IMR-90 (cell line): ENCODE measurements at regions not wholly inside any gene's neighbourhood (a gene's known extent, or its start where the extent isn't known, plus 50 kb on each side); places are given as distances from the start of the nearest gene placed in this dataset.

Experiments used
- ATAC-seq: fragments of 200-7000 bp; cut with Tn5 transposase; 2 replicates; pipeline ENCODE4 v1.9.1; 2020; ENCODE audit warnings: low read depth, mild to moderate bottlenecking, moderate library complexity
- BruUV-seq: library from RNA; stranded (reverse); fragments of 400-500 nt; replicated peaks from 2 replicates; lab custom pipeline; 2021; lab: Mats Ljungman, UMichigan
- CTCF ChIA-PET: fragments of 300-600 bp; formaldehyde crosslinking; extraction: SDS; loops from one replicate; lab custom pipeline; 2021; ENCODE audit warnings: antibody characterized with exemption; lab: Yijun Ruan, JAX
- POLR2A ChIA-PET: fragments of 300-600 bp; sonication (Branson Sonifier 250); formaldehyde crosslinking; loops from one replicate; lab custom pipeline; 2022; ENCODE audit warnings: antibody characterized with exemption; ENCODE audit not compliant: unreplicated experiment; lab: Charles Lee
- DNase-seq: peaks from one replicate; pipeline ENCODE4 v3.0.0; 2013
- H2AFZ ChIP-seq: replicated peaks from 2 replicates; pipeline ENCODE3; 2013; ENCODE audit warnings: low read length, mild to moderate bottlenecking; ENCODE audit not compliant: poor library complexity
- H2AK5ac ChIP-seq: 2 replicates; pipeline ENCODE4 v1.6.1; 2013; ENCODE audit warnings: low read depth, low read length, inconsistent platforms
- H2AK9ac ChIP-seq: replicated peaks from 2 replicates; pipeline ENCODE3; 2013; ENCODE audit warnings: mild to moderate bottlenecking, low read depth, low read length, moderate library complexity; ENCODE audit not compliant: poor library complexity
- H2BK120ac ChIP-seq: 2 replicates; pipeline ENCODE4 v1.6.1; 2013; ENCODE audit warnings: low read depth, low read length, inconsistent platforms
- H2BK15ac ChIP-seq: 3 replicates; pipeline ENCODE4 v1.6.1; 2013; ENCODE audit warnings: low read depth, low read length, inconsistent platforms
- H2BK20ac ChIP-seq: 2 replicates; pipeline ENCODE4 v1.6.1; 2013; ENCODE audit warnings: low read depth, mild to moderate bottlenecking, inconsistent platforms, low read length, moderate library complexity
- H2BK5ac ChIP-seq: 2 replicates; pipeline ENCODE4 v1.6.1; 2013; ENCODE audit warnings: mild to moderate bottlenecking, low read depth, low read length, inconsistent platforms; ENCODE audit not compliant: poor library complexity, severe bottlenecking
- H3K14ac ChIP-seq: replicated peaks from 2 replicates; pipeline ENCODE4 v1.6.1; 2013; ENCODE audit warnings: low read depth, low read length, inconsistent platforms
- H3K18ac ChIP-seq: 2 replicates; pipeline ENCODE4 v1.6.1; 2013; ENCODE audit warnings: low read depth, low read length, control low read depth
- H3K23ac ChIP-seq: 2 replicates; pipeline ENCODE4 v1.6.1; 2013; ENCODE audit warnings: low read depth, low read length, inconsistent platforms
- H3K27ac ChIP-seq: 2 replicates; pipeline ENCODE4 v1.5.1; 2013; ENCODE audit warnings: mild to moderate bottlenecking, control low read depth, low read length; ENCODE audit not compliant: insufficient read depth
- H3K27me3 ChIP-seq: 2 replicates; pipeline ENCODE4 v1.6.1; 2013; ENCODE audit warnings: low read length; ENCODE audit not compliant: control insufficient read depth, insufficient read depth
- H3K36me3 ChIP-seq: 2 replicates; pipeline ENCODE4 v1.6.1; 2013; ENCODE audit warnings: low read length, mixed read lengths; ENCODE audit not compliant: control insufficient read depth, insufficient read depth
- H3K4ac ChIP-seq: 2 replicates; pipeline ENCODE4 v1.6.1; 2013; ENCODE audit warnings: low read depth, low read length, inconsistent platforms
- H3K4me1 ChIP-seq: 2 replicates; pipeline ENCODE4 v1.6.1; 2013; ENCODE audit warnings: low read length, mixed read lengths; ENCODE audit not compliant: control insufficient read depth, insufficient read depth
- H3K4me2 ChIP-seq: 2 replicates; pipeline ENCODE4 v1.6.1; 2013; ENCODE audit warnings: low read depth, mild to moderate bottlenecking, control low read depth, low read length, moderate library complexity
- H3K4me3 ChIP-seq: 2 replicates; pipeline ENCODE4 v1.5.1; 2013; ENCODE audit warnings: low read depth, mild to moderate bottlenecking, control low read depth, low read length, moderate library complexity; ENCODE audit not compliant: insufficient read depth
- H3K56ac ChIP-seq: 2 replicates; pipeline ENCODE4 v1.6.1; 2013; ENCODE audit warnings: low read length, inconsistent platforms; ENCODE audit not compliant: insufficient read depth; ENCODE audit errors: extremely low read depth
- H3K79me1 ChIP-seq, 2 experiments: 2 replicates each; pipeline ENCODE4 v1.6.1; 2013; ENCODE audit warnings: low read length in 2 of 2, inconsistent platforms in 1 of 2, low read depth in 1 of 2
- H3K9ac ChIP-seq: 2 replicates; pipeline ENCODE4 v1.6.1; 2013; ENCODE audit warnings: low read depth, low read length, control low read depth
- H3K9me1 ChIP-seq: 2 replicates; pipeline ENCODE4 v1.6.1; 2013; ENCODE audit warnings: low read length, inconsistent platforms; ENCODE audit not compliant: insufficient read depth
- H3K9me3 ChIP-seq: 2 replicates; pipeline ENCODE4 v1.6.1; 2013; ENCODE audit warnings: low read length; ENCODE audit not compliant: control insufficient read depth, insufficient read depth
- H4K20me1 ChIP-seq: 2 replicates; pipeline ENCODE4 v1.6.1; 2013; ENCODE audit warnings: low read length, inconsistent platforms; ENCODE audit not compliant: insufficient read depth
- H4K5ac ChIP-seq: 2 replicates; pipeline ENCODE4 v1.6.1; 2013; ENCODE audit warnings: mild to moderate bottlenecking, low read depth, low read length, control low read depth
- H4K8ac ChIP-seq, 2 experiments: 2 replicates each; pipeline ENCODE4 v1.6.1; 2013; ENCODE audit warnings: low read depth in 2 of 2, low read length in 2 of 2, control low read depth in 1 of 2, inconsistent platforms in 1 of 2
- H4K91ac ChIP-seq: 2 replicates; pipeline ENCODE4 v1.6.1; 2013; ENCODE audit warnings: low read depth, low read length, inconsistent platforms; ENCODE audit not compliant: insufficient read depth
- BHLHE40 ChIP-seq: fragments of 150-350 bp; IDR thresholded peaks from 2 replicates; pipeline ENCODE4 v1.6.1; 2016; ENCODE audit warnings: mild to moderate bottlenecking, low read depth, low read length
- FOS ChIP-seq: fragments of 150-350 bp; IDR thresholded peaks from 2 replicates; pipeline ENCODE4 v1.6.1; 2016; ENCODE audit warnings: low read depth, low read length
- MAZ ChIP-seq: IDR thresholded peaks from 2 replicates; pipeline ENCODE4 v1.6.1; 2012; ENCODE audit warnings: low read depth, mild to moderate bottlenecking, low read length, improper control_type of control experiment, moderate library complexity, borderline replicate concordance
- RFX5 ChIP-seq: IDR thresholded peaks from 2 replicates; pipeline ENCODE4 v1.8.0; 2012; ENCODE audit warnings: low read depth, mild to moderate bottlenecking, low read length, moderate library complexity
- WGBS, 2 experiments: methylation state at CpG; one replicate each; pipeline versions ENCODE4 v1.1.5 to v1.1.7; 2013; ENCODE audit warnings: missing lambda C conversion rate in 2 of 2; ENCODE audit not compliant: insufficient read length in 1 of 2; ENCODE audit errors: extremely low coverage in 2 of 2; 5-methylcytosine and 5-hydroxymethylcytosine counted together
- dilution Hi-C: fragments of 300-500 bp; cut with HindIII; formaldehyde crosslinking; loops from one replicate; pipeline ENCODE4 v1.14.3; 2018; ENCODE audit warnings: low sequenced_read_pairs; ENCODE audit not compliant: unreplicated experiment
- in situ Hi-C: fragments of 300-500 bp; cut with MboI; formaldehyde crosslinking; loops from 3 replicates; pipeline ENCODE4 v1.14.3; 2019; ENCODE audit warnings: low sequenced_read_pairs, inconsistent platforms, mixed read lengths
- intact Hi-C: fragments of 100-400 bp; cut with micrococcal nuclease; formaldehyde crosslinking; loops from 2 replicates; pipeline ENCODE4 v1.10.0; 2022
- TF ChIP-seq, protein P1 (sequence below): fragments of 150-350 bp; IDR thresholded peaks from 2 replicates; pipeline ENCODE4 v1.6.1; 2017; ENCODE audit warnings: mild to moderate bottlenecking, antibody characterized with exemption, low read length, low read depth

DNA sequence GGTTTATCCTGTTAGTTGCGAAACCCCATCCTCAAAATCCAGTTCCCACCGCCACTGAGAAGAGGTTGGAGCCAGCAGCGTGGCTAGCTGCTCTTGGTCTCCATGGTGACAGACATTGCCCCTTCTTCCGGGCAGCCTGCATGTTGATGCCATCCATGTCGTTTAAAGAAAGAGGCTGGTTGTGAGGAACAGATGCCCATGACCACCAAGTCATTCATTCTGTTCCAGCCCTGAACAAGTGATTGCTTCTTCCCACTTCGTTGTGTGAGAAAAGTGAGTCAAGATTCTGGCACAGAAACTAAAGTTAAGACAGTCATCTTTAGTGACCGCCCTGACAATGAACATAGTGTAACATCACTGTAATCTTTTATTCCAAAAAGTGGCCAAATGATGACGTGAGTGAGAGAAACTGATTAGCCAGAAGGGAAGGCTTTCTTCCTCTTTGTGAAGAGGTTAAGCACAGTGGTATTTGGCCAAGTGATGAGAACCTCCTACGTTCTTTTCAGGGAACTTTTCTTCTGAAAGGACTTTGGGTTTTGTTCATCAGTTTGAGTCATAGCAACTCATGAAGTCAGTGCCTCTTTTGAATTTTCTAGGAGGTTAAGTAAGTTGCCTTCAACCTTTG is 272.5 kb downstream of the GALR1 start:
- no peak for DNase-seq
- Histone ChIP-seq H3K4ac (no peak overlapping the region), H2BK20ac (no peak overlapping the region), H2AK9ac (no peak overlapping the region), H4K20me1 (no peaks in the 10 kb centered on the region), H3K27me3 (no peaks in the 10 kb centered on the region), H3K79me1 (no peaks in the 10 kb centered on the region), H2BK5ac (no peak overlapping the region), H3K18ac (no peak overlapping the region), H3K23ac (no peak overlapping the region), H3K4me1 (no peaks in the 10 kb centered on the region), H3K4me3 (no peak overlapping the region), H3K27ac (no peak overlapping the region), H3K9me3 (peaks cover 32% of the 10 kb centered on the region), H3K9me1 (no peaks in the 10 kb centered on the region), H2BK120ac (no peak overlapping the region), H4K91ac (no peak overlapping the region), H4K5ac (no peak overlapping the region), H3K4me2 (no peak overlapping the region), H3K56ac (no peak overlapping the region), H3K14ac (no peak overlapping the region), H2BK15ac (no peak overlapping the region), H4K8ac (no peak overlapping the region), H3K9ac (no peak overlapping the region), H3K36me3 (no peaks in the 10 kb centered on the region), H2AK5ac (no peak overlapping the region), H2AFZ (no peak overlapping the region)
- intact Hi-C loops (no loop called here), in situ Hi-C loops (no loop called here), dilution Hi-C loops (no loop called here)
- no TSS peak for BruUV-seq
- TF ChIP-seq RFX5: no peak
- TF ChIP-seq, protein P1, sequence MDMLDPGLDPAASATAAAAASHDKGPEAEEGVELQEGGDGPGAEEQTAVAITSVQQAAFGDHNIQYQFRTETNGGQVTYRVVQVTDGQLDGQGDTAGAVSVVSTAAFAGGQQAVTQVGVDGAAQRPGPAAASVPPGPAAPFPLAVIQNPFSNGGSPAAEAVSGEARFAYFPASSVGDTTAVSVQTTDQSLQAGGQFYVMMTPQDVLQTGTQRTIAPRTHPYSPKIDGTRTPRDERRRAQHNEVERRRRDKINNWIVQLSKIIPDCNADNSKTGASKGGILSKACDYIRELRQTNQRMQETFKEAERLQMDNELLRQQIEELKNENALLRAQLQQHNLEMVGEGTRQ: no peak
- no peak for TF ChIP-seq FOS
- TF ChIP-seq BHLHE40: no peak
- TF ChIP-seq MAZ: no peak
- no CpG with 5 or more reads among the region's 9 CpGs for WGBS, 2 experiments
- ChIA-PET CTCF (no interaction called here), POLR2A (no interaction called here)
- ATAC-seq: no peak
